ENCODE measurements at regions not wholly inside any gene's neighbourhood (a gene's known extent, or its start where the extent isn't known, plus 50 kb on each side); places are given as distances from the start of the nearest gene placed in this dataset.

- DNase-seq = no peak
Measured at GRCh38 chr10:61356354-61356753, 96.8 kb downstream of the TMEM26 start.

DNA sequence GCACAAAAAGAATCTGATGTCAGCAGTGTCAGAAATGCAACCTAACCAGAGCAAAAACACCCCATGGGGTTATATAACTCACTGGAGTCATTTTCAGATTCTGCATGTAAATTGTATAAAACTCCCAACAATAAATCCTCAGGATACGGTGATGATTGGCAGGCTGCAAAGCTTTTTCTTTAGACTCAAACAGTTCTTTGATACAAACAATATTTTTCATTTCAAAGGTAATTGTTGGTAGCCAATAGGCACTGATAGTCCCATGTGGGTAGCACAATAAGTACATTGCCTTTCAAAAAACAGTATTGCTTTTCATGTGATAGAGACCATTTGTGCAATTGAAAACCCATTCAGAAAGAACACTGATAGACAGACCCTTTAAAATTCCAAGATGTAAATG, 98.0 kb downstream of the TMEM26 start:
- no peak for DNase-seq

DNA sequence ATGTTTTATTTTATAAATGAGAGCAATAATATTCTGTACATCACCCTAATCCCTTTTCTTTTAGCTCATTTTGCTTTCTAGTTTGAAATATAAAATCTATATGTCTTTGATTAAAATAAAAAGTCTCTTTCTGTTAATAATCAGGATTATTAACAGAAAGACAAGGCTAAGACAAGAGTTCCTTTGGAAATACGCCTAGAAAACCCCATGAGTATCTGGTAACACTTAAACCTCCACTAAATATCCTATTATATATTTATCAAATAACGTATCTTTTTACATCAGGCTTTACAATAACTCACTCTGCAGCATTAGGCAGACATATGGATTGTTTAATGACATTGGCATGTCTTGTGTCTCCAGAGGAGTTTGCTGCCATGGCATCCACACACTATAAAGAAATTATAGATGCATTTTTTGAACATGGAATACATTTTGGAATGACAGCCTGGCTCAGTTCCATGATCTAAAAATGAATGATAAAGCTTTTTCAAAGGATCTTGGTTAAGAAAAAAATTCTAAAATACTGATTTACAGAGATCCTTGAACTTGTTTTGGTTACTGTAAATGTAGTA, 98.7 kb downstream of the TMEM26 start:
- no peak for DNase-seq

GRCh38 chr10:61350794-61351193, 102.4 kb downstream of the TMEM26 start:
- DNase-seq = no peak

DNA sequence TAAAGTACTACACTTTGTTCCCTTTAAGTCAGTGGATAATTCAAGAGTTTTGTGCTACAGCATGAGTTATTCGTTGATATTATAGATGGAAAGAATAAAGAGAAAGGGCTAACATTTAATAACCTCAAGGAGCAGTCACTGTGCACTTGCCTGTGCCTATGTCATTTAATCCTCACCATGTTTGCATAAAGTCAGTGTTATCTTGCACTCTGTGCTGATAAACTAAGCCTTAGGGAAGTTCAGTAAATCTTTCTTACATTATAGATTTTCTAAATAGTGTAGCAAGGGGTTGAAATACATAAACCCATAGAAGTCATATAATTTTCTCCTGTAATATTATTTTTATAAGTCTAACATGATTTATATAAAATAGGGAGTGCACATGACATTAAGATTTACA, 103.1 kb downstream of the TMEM26 start:
- DNase-seq = no peak

- peak; percentile 32 for DNase-seq
Measured at GRCh38 chr10:61346796-61347413, 106.3 kb downstream of the TMEM26 start.

GRCh38 chr10:61343796-61344195, 109.4 kb downstream of the TMEM26 start:
- no peak for DNase-seq

- no peak for DNase-seq
Measured at GRCh38 chr10:61342858-61343572, 110.2 kb downstream of the TMEM26 start.

DNA sequence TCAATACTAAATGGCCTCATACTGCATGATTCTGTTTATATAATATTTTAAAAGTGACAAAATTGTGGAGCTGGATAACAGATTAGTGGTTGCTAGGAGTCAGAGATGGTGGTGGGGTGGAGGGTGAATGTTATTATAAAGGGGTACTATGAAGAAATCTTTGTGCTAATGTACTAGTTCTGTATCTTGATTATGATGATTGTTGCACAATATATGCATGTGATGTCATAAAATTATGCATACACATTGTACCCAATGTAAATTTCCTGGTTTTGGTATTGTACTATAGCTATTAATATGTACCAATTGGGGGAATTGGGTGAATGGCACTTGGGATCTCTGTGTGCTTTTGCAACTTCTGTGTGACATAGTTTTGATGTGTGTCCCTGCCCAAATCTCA, 112.2 kb downstream of the TMEM26 start:
- DNase-seq = no peak

DNA sequence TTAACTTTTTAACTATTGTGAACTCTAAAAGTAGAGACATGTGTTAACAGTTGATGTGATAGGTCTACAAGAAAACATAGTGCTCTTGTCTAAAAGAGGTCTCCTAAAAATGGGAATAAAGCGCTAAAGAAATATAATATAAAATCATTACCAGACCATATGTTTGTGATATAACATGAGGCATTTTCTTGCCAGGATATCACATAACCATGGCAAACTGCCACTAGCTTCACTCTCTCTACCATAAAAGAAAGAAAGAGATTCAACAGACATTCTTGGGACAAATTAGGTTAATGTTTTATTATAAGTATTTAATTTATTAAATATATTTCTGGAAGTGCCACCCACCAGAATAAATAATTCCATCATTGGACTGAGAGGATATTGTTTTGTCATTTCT, 115.0 kb downstream of the TMEM26 start:
- no peak for DNase-seq

- DNase-seq = no peak
Measured at GRCh38 chr10:61337741-61338140, 115.4 kb downstream of the TMEM26 start.

- DNase-seq = no peak
Measured at GRCh38 chr10:61336831-61337230, 116.3 kb downstream of the TMEM26 start.

DNA sequence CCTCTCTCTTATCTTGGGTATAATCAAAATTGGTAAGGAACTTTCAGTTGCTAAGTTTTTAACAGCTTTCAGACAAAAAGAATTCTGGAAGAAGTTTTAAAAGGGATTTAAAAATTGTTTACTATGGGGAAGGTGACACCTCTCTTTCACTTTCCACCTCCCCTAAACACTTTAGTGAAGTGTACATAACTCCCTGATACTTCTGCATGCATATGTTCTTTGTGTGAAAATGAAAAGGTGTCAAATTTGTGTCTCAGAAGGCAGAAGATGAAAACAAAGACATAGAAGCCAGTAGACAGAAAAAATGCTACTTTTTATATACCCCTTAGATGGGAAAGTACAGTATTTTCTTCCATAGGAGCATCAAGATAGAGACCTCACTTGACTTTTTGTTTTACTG, 117.8 kb downstream of the TMEM26 start:
- no peak for DNase-seq

- peak; percentile 4 for DNase-seq
Measured at GRCh38 chr10:61332581-61332980, 120.6 kb downstream of the TMEM26 start.

GRCh38 chr10:61330669-61331068, 122.5 kb downstream of the TMEM26 start:
- no peak for DNase-seq

DNA sequence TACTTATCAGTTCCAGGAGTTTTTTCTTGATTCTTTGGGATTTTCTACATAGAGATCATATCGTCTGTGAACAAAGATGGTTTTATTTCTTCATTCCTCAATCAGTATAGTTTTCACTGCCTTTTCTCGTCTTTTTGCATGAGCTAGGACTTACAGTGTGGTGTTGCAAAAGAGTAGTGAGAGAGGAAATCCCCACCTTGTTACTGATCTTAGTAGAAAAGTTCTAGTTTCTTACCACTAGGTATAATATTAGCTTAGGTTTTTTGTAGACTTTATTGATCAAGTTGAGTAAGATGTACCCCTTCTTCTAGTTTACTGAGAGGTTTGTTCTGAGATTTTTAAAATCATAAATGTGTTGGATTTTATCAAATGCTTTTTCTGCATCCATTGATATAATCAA, 123.3 kb downstream of the TMEM26 start:
- no peak for DNase-seq

GRCh38 chr10:61325223-61325960, 127.8 kb downstream of the TMEM26 start:
- DNase-seq = no peak

GRCh38 chr10:61323726-61324125, 129.5 kb downstream of the TMEM26 start:
- DNase-seq = no peak

DNA sequence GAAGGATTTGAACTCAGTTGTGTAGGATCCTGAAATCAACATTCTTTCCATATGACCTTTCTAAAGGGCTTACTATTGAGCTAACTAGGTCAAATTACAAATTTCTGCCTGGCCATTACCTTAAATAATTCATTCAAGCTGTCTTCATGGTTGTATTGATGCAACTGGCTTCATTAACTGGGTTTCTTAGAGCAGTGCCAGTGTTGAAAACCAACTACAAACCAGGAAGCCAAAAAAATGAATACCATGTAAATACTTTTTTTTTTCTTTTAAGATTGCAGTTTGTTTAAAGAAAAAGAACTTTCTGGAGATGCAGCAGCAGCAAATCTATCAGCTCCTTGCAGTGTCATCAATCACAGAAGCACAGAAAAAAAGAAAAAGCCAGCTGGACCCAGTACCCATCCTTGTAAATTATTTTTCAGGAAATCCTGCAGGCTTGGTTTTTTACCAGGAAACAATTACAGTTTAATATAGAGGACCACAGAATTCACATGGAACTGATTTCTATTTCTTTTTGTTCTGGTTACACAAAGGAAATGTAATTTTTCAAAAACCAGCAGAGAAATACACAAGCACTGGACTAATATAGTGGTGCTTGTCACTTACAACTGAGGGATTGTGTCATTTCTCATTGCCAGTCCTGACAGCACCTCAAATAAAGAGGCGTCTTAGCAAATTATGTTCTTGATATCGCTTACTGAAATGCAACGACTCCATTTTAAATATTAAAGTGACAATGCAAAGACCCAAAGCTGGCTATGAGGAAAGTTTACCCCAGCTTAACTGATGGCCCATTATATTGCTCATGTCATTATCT, 131.9 kb downstream of the TMEM26 start:
- DNase-seq = no peak

DNA sequence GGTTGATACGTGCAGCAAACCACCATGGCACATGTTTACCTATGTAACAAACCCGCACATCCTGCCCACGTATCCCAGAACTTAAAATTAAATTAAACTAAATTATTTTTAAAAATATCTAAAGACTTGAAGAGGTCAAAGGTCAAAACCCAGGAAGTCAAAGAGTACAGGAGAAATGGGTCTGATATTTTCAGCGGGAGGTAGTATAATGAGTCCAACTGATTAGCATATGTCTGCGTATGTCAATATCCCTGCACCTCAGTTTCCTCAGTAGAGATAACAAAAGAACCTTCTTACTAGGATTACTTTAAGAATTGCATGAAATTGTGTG, 133.0 kb downstream of the TMEM26 start:
- no peak for DNase-seq

DNA sequence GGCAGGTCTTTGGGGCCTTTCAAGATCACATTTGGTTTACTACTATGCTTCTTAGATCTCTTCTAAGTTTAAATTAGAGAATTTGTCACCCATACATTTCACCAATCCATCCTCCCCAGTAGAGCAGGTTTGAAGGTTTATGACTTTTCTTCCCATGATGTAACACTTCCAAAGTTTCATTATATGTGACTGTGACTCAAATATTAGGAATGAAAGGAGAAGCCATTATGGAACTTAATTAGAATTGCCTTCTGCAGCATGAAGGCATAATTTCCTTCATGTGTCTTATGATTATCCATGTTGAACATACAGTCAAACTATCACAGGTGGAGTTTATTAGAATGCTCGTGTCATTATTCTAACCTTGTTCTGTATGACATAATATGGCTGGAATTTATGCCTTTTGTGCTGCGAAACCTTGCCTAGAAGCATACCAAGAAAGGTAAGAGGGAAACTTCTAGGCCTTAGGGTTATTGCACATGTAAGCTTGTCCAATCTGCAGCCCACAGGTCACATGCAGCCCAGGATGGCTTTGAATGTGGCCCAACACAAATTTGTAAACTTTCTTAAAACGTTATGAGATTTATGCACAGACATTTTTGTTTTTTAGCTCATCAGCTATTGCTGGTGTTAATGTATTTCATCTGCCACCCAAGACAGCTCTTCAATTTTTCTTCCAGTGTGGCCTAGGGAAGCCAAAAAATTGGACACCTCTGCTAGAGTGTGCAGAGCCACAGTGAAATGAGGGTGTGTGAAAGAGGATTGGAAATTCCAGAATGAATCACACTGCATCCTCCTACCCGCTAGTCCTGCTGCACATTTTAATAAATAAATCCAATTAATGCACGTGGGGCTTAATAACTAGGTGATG, 133.6 kb downstream of the TMEM26 start:
- DNase-seq = no peak

DNA sequence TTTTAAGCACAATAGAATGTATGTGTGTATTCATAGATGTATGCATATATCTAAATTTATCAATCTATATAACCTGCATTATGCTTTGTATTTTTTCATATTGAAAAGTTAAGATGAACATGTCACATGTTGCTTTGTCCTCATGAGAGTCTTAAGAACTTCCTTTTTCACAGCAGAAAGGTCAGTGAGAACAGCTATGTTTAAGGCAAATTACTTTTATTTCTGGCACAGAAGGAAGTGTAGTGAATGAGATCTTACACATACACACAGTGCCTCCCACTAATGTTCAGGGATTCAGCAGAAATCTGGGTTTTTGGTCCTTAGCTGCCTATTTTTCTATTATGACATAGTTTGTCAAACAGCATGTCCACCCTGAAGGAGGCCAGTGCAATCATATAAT, 134.8 kb downstream of the TMEM26 start:
- no peak for DNase-seq

Measured in NCI-H1105 (cell line).